ENCODE measurements at regions not wholly inside any gene's neighbourhood (a gene's known extent, or its start where the extent isn't known, plus 50 kb on each side); places are given as distances from the start of the nearest gene placed in this dataset.
"Not testable (repeated sequence)": the region's sequence is repeated elsewhere in the genome, so short reads cannot be mapped to it uniquely, and the experiment has no call there.

- H3K4me1 ChIP-seq (ENCODE audit: control insufficient read depth in 1 of 2, low read depth in 2 of 2): no peaks in the 10 kb centered on the region
- TF ChIP-seq CTCF (IDR thresholded peaks at IDR 0.05): no peak
- no peaks in the 10 kb centered on the region for H3K9me3 ChIP-seq
- ATAC-seq (ENCODE audit: insufficient number of reproducible peaks, low FRiP score, low read depth) (no peak), DNase-seq (ENCODE audit: low spot score) (no peak)
- H3K27ac ChIP-seq: no peak overlapping the region
- H3K4me3 ChIP-seq: no peak overlapping the region
- no peaks in the 10 kb centered on the region for H3K36me3 ChIP-seq
- H3K27me3 ChIP-seq (replicated peaks; ENCODE audit: insufficient read depth): no peaks in the 10 kb centered on the region
Observed at GRCh38 chr16:63410594-63410993, 1374.4 kb upstream of the CDH8 start.

GRCh38 chr16:63403792-63404191, 1367.6 kb upstream of the CDH8 start:
- no peak overlapping the region for H3K4me3 ChIP-seq
- H3K27ac ChIP-seq: no peak overlapping the region
- no peaks in the 10 kb centered on the region for H3K36me3 ChIP-seq
- no peak for TF ChIP-seq CTCF (IDR thresholded peaks at IDR 0.05)
- no peaks in the 10 kb centered on the region for H3K4me1 ChIP-seq (ENCODE audit: control insufficient read depth in 1 of 2, low read depth in 2 of 2)
- H3K27me3 ChIP-seq (replicated peaks; ENCODE audit: insufficient read depth): no peaks in the 10 kb centered on the region
- H3K9me3 ChIP-seq: no peaks in the 10 kb centered on the region
- no peak for ATAC-seq (ENCODE audit: insufficient number of reproducible peaks, low FRiP score, low read depth)
- no peak for DNase-seq (ENCODE audit: low spot score)

DNA sequence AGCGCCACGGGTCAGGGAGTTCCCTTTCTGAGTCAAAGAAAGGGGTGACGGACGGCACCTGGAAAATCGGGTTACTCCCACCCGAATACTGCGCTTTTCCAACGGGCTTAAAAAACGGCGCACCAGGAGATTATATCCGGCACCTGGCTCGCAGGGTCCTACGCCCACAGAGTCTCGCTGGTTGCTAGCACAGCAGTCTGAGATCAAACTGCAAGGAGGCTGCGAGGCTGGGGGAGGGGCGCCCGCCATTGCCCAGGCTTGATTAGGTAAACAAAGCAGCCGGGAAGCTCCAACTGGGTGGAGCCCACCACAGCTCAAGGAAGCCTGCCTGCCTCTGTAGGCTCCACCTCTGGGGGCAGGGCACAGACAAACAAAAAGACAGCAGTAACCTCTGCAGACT, 1352.0 kb upstream of the CDH8 start:
- H3K9me3 ChIP-seq; H3K27ac ChIP-seq; H3K27me3 ChIP-seq (replicated peaks; ENCODE audit: insufficient read depth); DNase-seq (ENCODE audit: low spot score); H3K4me1 ChIP-seq (ENCODE audit: control insufficient read depth in 1 of 2, low read depth in 2 of 2); H3K36me3 ChIP-seq; H3K4me3 ChIP-seq; ATAC-seq (ENCODE audit: insufficient number of reproducible peaks, low FRiP score, low read depth): not testable (repeated sequence)

GRCh38 chr16:63385714-63386432, 1349.6 kb upstream of the CDH8 start:
- no peak overlapping the region for H3K4me3 ChIP-seq
- H3K9me3 ChIP-seq: no peaks in the 10 kb centered on the region
- H3K27ac ChIP-seq: no peak overlapping the region
- H3K4me1 ChIP-seq (ENCODE audit: control insufficient read depth in 1 of 2, low read depth in 2 of 2): no peaks in the 10 kb centered on the region
- DNase-seq (ENCODE audit: low spot score) (no peak), ATAC-seq (ENCODE audit: insufficient number of reproducible peaks, low FRiP score, low read depth) (no peak)
- no peaks in the 10 kb centered on the region for H3K27me3 ChIP-seq (replicated peaks; ENCODE audit: insufficient read depth)
- H3K36me3 ChIP-seq: no peaks in the 10 kb centered on the region
- no peak for TF ChIP-seq CTCF (IDR thresholded peaks at IDR 0.05)

DNA sequence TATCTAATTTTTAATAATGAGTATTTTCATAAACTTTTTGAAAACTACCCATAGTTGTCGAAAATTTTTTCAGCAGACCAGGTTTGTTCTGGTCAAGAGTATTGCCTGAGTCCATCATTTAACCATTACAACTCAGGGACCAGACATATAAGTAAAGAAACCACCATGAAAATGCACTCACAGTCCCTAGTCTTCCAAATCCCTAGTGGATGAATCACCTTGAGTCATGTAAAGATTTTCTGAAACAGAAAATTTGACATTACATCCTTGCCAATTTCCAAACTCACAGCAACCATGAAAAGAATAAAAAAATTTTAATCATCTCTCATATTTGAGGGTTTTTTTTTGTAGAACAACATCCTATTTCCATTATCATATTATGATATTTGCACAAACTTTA, 1337.5 kb upstream of the CDH8 start:
- Histone ChIP-seq H3K27me3 (replicated peaks; ENCODE audit: insufficient read depth) (no peaks in the 10 kb centered on the region), H3K9me3 (no peaks in the 10 kb centered on the region), H3K27ac (no peak overlapping the region), H3K4me3 (no peak overlapping the region), H3K4me1 (ENCODE audit: control insufficient read depth in 1 of 2, low read depth in 2 of 2) (no peaks in the 10 kb centered on the region), H3K36me3 (no peaks in the 10 kb centered on the region)
- DNase-seq (ENCODE audit: low spot score) (no peak), ATAC-seq (ENCODE audit: insufficient number of reproducible peaks, low FRiP score, low read depth) (no peak)
- no peak for TF ChIP-seq CTCF (IDR thresholded peaks at IDR 0.05)

DNA sequence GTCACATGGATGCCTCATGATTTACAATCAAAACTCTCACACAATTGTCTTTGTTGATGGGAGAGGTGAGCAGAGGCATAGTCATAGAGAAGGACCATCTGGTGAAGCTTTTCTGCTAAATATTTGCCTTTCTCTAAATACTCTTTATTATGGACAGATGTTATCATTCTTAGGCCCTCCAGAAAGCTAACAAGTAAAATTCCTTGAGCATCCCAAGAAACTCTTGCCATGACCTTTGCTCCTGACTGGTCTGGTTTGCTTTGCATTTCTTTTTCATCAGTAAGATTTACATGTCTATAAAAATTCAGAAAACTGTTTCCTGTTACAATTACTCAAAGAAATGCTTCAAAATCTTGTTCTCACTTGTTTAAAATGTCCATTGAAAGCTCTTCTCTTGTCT, 1336.6 kb upstream of the CDH8 start:
- no peak for TF ChIP-seq CTCF (IDR thresholded peaks at IDR 0.05)
- no peak overlapping the region for H3K4me3 ChIP-seq
- H3K27me3 ChIP-seq (replicated peaks; ENCODE audit: insufficient read depth): no peaks in the 10 kb centered on the region
- H3K9me3 ChIP-seq: no peaks in the 10 kb centered on the region
- no peaks in the 10 kb centered on the region for H3K36me3 ChIP-seq
- ATAC-seq (ENCODE audit: insufficient number of reproducible peaks, low FRiP score, low read depth): no peak
- no peak for DNase-seq (ENCODE audit: low spot score)
- no peak overlapping the region for H3K27ac ChIP-seq
- H3K4me1 ChIP-seq (ENCODE audit: control insufficient read depth in 1 of 2, low read depth in 2 of 2): no peaks in the 10 kb centered on the region
